GM10266 (cell line): ENCODE measurements at regions not wholly inside any gene's neighbourhood (a gene's known extent, or its start where the extent isn't known, plus 50 kb on each side); places are given as distances from the start of the nearest gene placed in this dataset.

Experiments used
- DNase-seq: peaks from one replicate; pipeline ENCODE4 v3.0.0; 2012; ENCODE audit errors: extremely low spot score
- TF ChIP-seq, protein P1 (sequence below): IDR thresholded peaks from 2 replicates; pipeline ENCODE4 v1.5.1; 2012; ENCODE audit warnings: mild to moderate bottlenecking, low read depth; ENCODE audit not compliant: control insufficient read depth, insufficient read depth; ENCODE audit errors: missing control alignments

DNA sequence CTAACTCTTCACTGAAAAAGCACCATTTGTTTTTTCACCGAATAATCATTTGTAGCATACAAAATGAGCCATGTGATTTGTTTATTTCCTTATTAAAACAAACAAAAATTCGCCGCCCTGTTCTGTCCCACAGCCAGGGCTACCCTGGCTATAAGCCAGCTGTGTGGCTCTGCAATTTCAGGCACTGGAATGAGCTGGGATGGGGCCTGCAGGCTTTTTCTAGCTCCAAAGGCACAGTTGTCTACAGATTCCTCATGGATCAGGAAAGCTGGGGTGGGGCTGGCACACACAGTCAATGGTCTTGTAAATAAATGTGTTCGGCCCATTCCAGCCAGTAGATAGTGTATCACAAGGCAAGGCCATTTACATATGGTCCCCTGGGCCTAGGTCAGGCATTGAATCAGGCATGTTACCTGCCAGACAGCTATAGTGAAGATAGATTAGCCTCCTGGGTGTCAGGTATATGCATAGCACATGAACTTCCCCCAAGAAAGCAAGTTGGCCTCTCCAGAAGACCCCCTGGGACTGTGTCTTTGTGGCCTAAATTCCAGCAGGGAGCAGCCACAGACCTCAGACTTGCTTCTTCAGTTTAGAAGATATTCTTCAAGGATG lies 608.9 kb downstream of the MAFB start:
- no peak for DNase-seq
- TF ChIP-seq, protein P1, sequence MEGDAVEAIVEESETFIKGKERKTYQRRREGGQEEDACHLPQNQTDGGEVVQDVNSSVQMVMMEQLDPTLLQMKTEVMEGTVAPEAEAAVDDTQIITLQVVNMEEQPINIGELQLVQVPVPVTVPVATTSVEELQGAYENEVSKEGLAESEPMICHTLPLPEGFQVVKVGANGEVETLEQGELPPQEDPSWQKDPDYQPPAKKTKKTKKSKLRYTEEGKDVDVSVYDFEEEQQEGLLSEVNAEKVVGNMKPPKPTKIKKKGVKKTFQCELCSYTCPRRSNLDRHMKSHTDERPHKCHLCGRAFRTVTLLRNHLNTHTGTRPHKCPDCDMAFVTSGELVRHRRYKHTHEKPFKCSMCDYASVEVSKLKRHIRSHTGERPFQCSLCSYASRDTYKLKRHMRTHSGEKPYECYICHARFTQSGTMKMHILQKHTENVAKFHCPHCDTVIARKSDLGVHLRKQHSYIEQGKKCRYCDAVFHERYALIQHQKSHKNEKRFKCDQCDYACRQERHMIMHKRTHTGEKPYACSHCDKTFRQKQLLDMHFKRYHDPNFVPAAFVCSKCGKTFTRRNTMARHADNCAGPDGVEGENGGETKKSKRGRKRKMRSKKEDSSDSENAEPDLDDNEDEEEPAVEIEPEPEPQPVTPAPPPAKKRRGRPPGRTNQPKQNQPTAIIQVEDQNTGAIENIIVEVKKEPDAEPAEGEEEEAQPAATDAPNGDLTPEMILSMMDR: no peak

DNA sequence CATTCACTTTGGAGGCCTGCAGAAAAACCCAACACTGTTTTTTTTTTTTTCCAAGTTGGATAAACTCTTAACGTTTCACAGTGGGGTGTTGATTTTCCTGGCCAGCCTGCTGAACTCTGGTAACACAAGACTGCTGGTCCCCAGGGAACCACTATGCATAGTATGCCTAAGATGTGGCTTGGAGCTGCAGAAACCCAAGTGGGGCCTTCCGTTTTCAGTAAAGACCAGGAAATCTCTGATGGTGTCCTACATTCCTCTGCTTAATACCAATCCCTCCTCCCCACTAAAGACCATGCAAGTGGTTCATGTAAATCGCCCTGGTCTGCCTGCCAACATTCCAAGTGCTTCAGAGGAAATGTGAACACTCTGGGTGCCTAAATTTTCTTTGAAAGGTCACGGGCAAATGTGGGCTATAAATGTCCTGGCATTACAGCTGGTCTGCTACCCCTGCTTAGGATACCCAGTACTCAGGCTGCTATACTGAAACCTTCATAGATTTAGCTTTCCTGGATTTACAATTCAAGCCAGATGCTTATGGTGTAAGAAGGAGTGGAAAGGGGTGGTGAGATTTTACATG lies 615.4 kb downstream of the MAFB start:
- TF ChIP-seq, protein P1: no peak
- DNase-seq: no peak

DNA sequence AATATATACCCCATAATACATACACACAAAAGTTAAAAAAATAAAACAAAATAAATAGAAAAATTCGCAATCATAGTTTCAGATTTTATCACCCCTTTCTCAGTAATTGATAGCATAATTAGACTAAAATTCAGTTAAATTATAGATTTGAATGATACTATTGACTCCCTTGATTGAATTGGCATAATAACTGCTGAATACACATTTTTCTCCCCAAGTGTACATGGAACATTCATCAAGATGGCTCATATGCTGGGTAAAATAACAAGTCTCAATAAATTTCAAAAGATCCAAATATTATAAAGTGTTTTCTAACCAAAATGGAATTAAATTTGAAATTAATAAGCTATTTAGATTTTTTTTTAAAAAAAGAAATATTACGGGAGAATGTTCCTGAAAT lies 616.1 kb downstream of the MAFB start:
- DNase-seq: no peak
- TF ChIP-seq, protein P1: no peak

DNA sequence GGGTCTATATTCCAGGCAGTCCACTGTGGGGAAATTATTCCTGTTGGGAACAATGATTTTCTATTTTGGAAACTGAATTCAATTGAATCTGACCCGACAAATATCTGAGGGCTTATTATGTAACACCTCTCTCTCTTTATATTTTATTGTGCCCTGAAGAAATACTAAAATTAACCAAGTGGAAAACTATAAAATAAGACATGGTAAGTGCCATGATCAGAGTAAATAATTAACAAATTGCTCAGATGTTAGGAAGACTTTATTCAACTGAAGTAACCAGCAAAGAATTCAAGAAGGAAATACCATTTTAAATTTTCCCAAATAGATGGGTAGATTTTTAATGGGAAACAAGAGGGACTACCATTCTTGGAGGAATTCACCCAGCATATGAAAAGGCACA lies 632.9 kb downstream of the MAFB start:
- no peak for DNase-seq
- TF ChIP-seq, protein P1: no peak

DNA sequence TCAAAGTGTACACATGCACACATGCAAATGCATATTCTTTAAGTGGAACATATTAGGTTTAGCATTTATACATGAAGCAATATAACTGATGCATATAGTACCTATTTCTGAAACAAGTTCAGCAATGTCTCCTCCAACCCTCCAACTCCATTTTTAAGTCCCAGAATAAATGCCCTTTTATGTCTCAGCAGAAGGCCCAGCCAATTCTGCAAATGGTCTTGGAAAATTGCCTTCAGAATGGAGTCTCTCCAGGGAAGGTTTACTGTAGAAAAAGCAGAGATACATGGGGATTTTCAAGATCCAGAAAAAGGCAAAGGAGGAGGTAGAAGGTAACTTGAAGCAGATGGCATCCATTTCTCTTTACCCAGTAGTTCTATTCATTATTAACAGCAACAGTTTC lies 633.3 kb downstream of the MAFB start:
- DNase-seq: no peak
- TF ChIP-seq, protein P1: no peak

DNA sequence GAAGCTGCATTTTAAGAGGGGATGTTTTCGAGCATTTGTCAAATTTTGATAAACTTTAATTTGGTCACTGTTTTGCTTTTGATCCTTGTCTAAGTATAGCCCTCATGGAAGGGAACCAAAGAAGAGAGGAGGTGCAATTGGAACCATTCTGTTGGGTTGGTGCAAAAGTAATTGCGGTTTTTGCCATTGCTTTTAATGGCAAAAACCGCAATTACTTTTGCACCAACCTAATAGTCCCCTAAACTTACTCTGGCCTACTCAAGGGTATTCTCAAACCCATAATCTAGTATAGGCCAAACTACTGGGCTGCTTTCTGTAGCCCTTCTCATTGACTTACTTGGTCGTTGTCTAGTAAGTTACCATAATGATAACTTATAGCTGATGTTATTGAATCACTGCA lies 634.7 kb downstream of the MAFB start:
- TF ChIP-seq, protein P1: no peak
- DNase-seq: no peak

DNA sequence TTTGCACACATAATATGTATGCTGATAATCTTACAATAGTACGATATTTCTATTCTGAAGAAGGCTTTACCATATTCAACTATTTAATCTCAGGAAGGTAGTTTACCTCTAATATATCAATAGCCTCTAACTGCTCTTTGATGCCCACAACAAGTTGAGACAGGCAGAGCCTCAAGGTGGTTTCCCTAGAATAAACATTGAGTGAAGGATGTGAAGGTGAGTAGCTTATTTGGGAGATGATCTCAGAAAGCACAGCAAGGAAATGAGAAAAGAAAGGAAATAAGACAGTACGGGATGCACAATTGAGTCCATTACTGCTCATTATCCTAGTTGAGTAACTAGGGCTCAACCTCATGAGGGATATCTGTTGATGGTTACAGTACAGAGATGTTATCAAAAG lies 638.4 kb downstream of the MAFB start:
- no peak for DNase-seq
- TF ChIP-seq, protein P1: no peak
